ENCODE measurements at regions not wholly inside any gene's neighbourhood (a gene's known extent, or its start where the extent isn't known, plus 50 kb on each side); places are given as distances from the start of the nearest gene placed in this dataset.

GRCh38 chr2:6036211-6036610, 344.0 kb downstream of the SOX11 start:
- Mint-ChIP-seq H3K9me3 (no peaks in the 10 kb centered on the region), H3K4me1 (no peaks in the 10 kb centered on the region), H3K27ac (no peak overlapping the region), H3K36me3 (ENCODE audit: low read depth) (no peaks in the 10 kb centered on the region), H3K4me3 (no peak overlapping the region), H3K27me3 (no peaks in the 10 kb centered on the region)
- no peak for TF ChIP-seq CTCF (IDR thresholded peaks at IDR 0.05)
- intact Hi-C loops (cut with micrococcal nuclease): no loop called here
- no peak for DNase-seq
- ChIA-PET POLR2A (no interaction called here), CTCF (no interaction called here)
- ATAC-seq (ENCODE audit: low read depth): no peak

DNA sequence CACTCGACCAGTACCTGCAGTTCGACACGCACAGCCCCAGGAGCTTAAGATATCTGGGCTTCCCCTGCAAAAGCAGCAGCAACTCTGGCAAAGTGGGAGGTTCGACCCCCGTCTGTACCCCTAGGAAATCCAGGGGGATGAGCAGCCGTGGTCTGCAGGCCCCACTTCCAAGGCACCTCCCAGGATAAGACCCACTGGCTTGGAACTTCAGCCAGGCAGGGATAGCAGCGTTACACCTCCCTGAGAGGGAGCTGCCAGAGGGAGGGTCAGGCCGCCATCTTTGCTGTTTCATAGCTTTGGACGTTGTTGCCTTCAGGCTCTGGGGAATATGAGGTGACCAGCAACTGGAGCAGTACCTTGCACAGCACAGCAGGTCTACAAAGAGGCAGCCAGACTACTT, 351.1 kb downstream of the SOX11 start:
- no peak overlapping the region for H3K27ac Mint-ChIP-seq

GRCh38 chr2:6052649-6053048, 360.5 kb downstream of the SOX11 start:
- DNase-seq (no peak), ATAC-seq (ENCODE audit: low read depth) (no peak)
- ChIA-PET CTCF (no interaction called here), POLR2A (no interaction called here)
- Mint-ChIP-seq H3K4me3 (no peak overlapping the region), H3K36me3 (ENCODE audit: low read depth) (no peaks in the 10 kb centered on the region), H3K27ac (no peak overlapping the region), H3K27me3 (no peaks in the 10 kb centered on the region), H3K9me3 (peaks cover 3% of the 10 kb centered on the region), H3K4me1 (no peaks in the 10 kb centered on the region)
- intact Hi-C loops (cut with micrococcal nuclease): no loop called here
- no peak for TF ChIP-seq CTCF (IDR thresholded peaks at IDR 0.05)

More for the DNA sequence above, 351.1 kb downstream of the SOX11 start:
- Mint-ChIP-seq H3K27me3 (no peaks in the 10 kb centered on the region), H3K4me3 (no peak overlapping the region), H3K4me1 (no peaks in the 10 kb centered on the region), H3K36me3 (ENCODE audit: low read depth) (no peaks in the 10 kb centered on the region), H3K9me3 (no peaks in the 10 kb centered on the region)
- ATAC-seq (ENCODE audit: low read depth): no peak
- intact Hi-C loops (cut with micrococcal nuclease): no loop called here
- CTCF ChIA-PET: no interaction called here
- no peak for TF ChIP-seq CTCF (IDR thresholded peaks at IDR 0.05)
- no peak for DNase-seq
- POLR2A ChIA-PET: no interaction called here

DNA sequence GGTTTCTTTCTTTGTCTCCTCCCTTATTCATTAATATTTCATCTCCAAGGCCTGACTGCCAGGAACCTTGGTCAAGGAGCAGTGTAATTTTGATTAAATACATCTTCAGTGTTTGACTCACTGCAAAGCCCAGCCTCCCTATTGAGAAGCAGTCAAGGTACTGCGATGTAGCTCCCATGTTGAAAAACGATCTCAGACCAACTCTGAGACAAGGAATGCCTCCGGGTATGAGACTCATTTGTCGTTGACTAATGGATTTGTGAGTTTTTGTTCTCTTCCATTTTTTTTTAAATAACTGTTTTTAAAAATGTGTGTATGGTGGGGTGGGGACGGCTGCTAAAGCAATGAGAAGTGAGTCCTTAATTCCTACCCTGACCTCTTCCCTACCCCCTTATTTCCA, 361.6 kb downstream of the SOX11 start:
- no peaks in the 10 kb centered on the region for H3K36me3 Mint-ChIP-seq (ENCODE audit: low read depth)
- DNase-seq: no peak
- ChIA-PET CTCF (no interaction called here), POLR2A (no interaction called here)
- no peak overlapping the region for H3K4me3 Mint-ChIP-seq
- no peak overlapping the region for H3K27ac Mint-ChIP-seq
- H3K27me3 Mint-ChIP-seq: no peaks in the 10 kb centered on the region
- ATAC-seq (ENCODE audit: low read depth): no peak
- TF ChIP-seq CTCF (IDR thresholded peaks at IDR 0.05): no peak
- no peaks in the 10 kb centered on the region for H3K4me1 Mint-ChIP-seq
- H3K9me3 Mint-ChIP-seq: peaks cover 3% of the 10 kb centered on the region
- intact Hi-C loops (cut with micrococcal nuclease): no loop called here

DNA sequence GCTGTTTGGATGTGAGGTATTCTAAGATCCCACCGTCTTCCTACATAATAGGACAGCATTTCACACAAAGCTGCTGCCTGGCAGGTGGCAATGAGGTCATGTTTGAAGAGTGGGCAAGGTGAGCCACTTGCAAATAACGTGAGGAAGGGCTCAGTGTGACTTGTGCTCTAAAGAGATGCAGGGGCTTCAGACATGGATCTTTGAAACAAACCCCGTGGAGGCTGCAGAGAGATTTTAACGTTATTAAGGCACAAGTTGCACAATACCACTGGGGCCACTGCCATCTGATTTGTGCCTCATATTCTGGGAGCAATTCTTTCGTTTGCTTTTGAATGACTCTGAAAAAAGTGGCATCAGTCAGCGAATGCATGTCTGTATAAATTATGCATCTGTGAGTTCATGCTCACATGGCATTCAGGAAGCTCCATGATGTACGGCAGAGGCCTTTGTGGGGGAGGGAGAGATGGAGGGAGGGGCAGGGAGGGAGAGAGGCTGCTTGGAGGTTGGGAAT, 362.0 kb downstream of the SOX11 start:
- no peak overlapping the region for H3K4me3 Mint-ChIP-seq
- no peak for ATAC-seq (ENCODE audit: low read depth)
- no peak overlapping the region for H3K27ac Mint-ChIP-seq
- intact Hi-C loops (cut with micrococcal nuclease): no loop called here
- no peak for DNase-seq
- H3K9me3 Mint-ChIP-seq: peaks cover 2% of the 10 kb centered on the region
- TF ChIP-seq CTCF (IDR thresholded peaks at IDR 0.05): no peak
- H3K36me3 Mint-ChIP-seq (ENCODE audit: low read depth): no peaks in the 10 kb centered on the region
- ChIA-PET CTCF (no interaction called here), POLR2A (no interaction called here)
- H3K27me3 Mint-ChIP-seq: no peaks in the 10 kb centered on the region
- H3K4me1 Mint-ChIP-seq: no peaks in the 10 kb centered on the region

All from activated B cell treated with CpG ODN at 0.5 μM for 24 hours (primary cell).